KMS-11 (cell line): ENCODE measurements at regions not wholly inside any gene's neighbourhood (a gene's known extent, or its start where the extent isn't known, plus 50 kb on each side); places are given as distances from the start of the nearest gene placed in this dataset.

Experiments used
- H2AFZ ChIP-seq: fragments of 200-600 bp; sonication (generic); 2 replicates; pipeline ENCODE4 v1.6.1; 2016; ENCODE audit warnings: antibody characterized with exemption, mixed run types, low read depth
- H3K27ac ChIP-seq: fragments of 200-600 bp; sonication (generic); 2 replicates; pipeline ENCODE4 v1.6.1; 2016; ENCODE audit warnings: mild to moderate bottlenecking, mixed run types
- H3K27me3 ChIP-seq: fragments of 200-600 bp; sonication (generic); 2 replicates; pipeline ENCODE4 v1.6.1; 2017; ENCODE audit warnings: mild to moderate bottlenecking, low read depth, mixed run types, moderate library complexity; ENCODE audit not compliant: insufficient read depth
- H3K36me3 ChIP-seq: fragments of 200-600 bp; sonication (generic); 2 replicates; pipeline ENCODE4 v1.6.1; 2017; ENCODE audit warnings: mild to moderate bottlenecking, mixed run types; ENCODE audit not compliant: insufficient read depth
- H3K4me1 ChIP-seq: fragments of 200-600 bp; sonication (generic); 2 replicates; pipeline ENCODE4 v1.6.1; 2016; ENCODE audit warnings: mild to moderate bottlenecking, low read depth, mixed run types; ENCODE audit not compliant: poor library complexity, severe bottlenecking
- H3K4me2 ChIP-seq: fragments of 200-600 bp; sonication (generic); 2 replicates; pipeline ENCODE4 v1.7.0; 2016; ENCODE audit warnings: mild to moderate bottlenecking, mixed run types
- H3K4me3 ChIP-seq: fragments of 200-600 bp; sonication (generic); IDR thresholded peaks from 2 replicates; pipeline ENCODE4 v1.6.1; 2017; ENCODE audit warnings: low read depth, low read length, mixed read lengths; ENCODE audit not compliant: insufficient read depth
- H3K79me2 ChIP-seq: fragments of 200-600 bp; sonication (generic); 2 replicates; pipeline ENCODE4 v1.6.1; 2016; ENCODE audit warnings: low read depth, mixed run types; ENCODE audit not compliant: insufficient read depth
- H3K9ac ChIP-seq: fragments of 200-600 bp; sonication (generic); 2 replicates; pipeline ENCODE4 v1.6.1; 2016; ENCODE audit warnings: mild to moderate bottlenecking, mixed run types
- H4K20me1 ChIP-seq: fragments of 200-600 bp; sonication (generic); 2 replicates; pipeline ENCODE4 v1.6.1; 2016; ENCODE audit warnings: mild to moderate bottlenecking, mixed run types; ENCODE audit not compliant: insufficient read depth
- TF ChIP-seq, protein P1 (sequence below): fragments of 200-600 bp; sonication (generic); conservative IDR thresholded peaks from 2 replicates; pipeline ENCODE4 v1.6.1; 2017; ENCODE audit warnings: low read depth, mild to moderate bottlenecking, antibody characterized with exemption, low read length, moderate library complexity, mixed read lengths

DNA sequence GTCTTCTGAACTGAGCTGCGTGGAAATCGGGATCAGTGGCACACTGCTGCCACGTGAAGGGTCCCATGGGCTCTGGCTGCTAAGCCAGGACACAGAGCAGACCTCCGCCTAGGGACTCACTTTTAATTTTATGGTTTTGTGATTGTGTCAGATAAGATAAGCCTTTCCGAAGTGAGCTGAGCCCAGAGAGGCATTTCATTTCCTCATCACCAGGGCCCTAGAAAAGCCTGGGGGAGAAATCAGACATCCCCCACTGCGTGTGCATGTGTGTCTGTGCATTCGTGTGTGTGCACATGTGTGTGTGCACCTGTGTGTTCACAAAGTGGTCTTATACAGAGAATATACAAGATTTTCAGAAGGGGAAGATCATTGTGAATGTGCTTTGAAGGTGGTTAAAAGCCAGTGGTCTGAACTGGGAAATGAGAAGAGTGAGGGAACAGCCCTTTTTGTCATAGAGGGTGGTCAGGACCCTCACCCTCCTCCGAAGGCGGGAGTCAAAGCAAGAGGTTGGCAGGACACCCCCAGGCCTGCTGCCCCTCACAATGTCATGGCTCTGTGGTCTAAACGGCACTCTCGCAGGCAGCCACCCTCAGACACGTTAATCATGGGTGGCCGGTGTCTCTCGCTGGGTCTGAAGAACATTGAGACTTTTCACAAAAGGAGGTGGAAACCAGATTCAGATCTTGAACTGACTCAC, 176.1 kb upstream of the PFKP start:
- Histone ChIP-seq H3K4me1 (no peaks in the 10 kb centered on the region), H2AFZ (no peak overlapping the region), H3K4me3 (no peak overlapping the region), H3K27ac (no peak overlapping the region), H3K4me2 (no peak overlapping the region), H3K9ac (no peak overlapping the region), H3K79me2 (no peaks in the 10 kb centered on the region), H3K27me3 (no peaks in the 10 kb centered on the region), H3K36me3 (no peaks in the 10 kb centered on the region), H4K20me1 (no peaks in the 10 kb centered on the region)
- TF ChIP-seq, protein P1, sequence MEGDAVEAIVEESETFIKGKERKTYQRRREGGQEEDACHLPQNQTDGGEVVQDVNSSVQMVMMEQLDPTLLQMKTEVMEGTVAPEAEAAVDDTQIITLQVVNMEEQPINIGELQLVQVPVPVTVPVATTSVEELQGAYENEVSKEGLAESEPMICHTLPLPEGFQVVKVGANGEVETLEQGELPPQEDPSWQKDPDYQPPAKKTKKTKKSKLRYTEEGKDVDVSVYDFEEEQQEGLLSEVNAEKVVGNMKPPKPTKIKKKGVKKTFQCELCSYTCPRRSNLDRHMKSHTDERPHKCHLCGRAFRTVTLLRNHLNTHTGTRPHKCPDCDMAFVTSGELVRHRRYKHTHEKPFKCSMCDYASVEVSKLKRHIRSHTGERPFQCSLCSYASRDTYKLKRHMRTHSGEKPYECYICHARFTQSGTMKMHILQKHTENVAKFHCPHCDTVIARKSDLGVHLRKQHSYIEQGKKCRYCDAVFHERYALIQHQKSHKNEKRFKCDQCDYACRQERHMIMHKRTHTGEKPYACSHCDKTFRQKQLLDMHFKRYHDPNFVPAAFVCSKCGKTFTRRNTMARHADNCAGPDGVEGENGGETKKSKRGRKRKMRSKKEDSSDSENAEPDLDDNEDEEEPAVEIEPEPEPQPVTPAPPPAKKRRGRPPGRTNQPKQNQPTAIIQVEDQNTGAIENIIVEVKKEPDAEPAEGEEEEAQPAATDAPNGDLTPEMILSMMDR, result no peak

DNA sequence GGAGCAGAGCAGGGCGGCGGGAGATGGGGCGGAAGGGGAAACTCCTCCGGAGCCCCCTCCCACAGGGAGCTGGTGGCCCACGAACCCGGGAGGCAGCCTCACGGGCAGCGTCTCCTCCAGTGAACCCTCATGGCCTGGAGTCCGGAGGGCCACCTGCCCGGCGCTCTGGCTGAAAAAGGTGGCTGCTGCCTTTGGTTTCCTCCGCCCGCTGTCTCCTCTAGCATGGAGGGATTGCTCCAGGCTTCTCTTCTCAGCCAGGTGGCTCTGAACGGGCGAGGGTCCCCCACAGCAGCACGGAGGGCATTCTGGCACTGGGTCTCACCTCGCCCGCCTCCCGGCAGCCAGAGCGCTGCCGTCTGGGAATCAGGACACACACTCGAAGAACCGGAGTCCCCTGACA, 177.3 kb upstream of the PFKP start:
- Histone ChIP-seq H3K9ac (no peak overlapping the region), H3K4me3 (no peak overlapping the region), H3K4me1 (no peaks in the 10 kb centered on the region), H3K27ac (no peak overlapping the region), H2AFZ (no peak overlapping the region), H3K27me3 (no peaks in the 10 kb centered on the region), H4K20me1 (no peaks in the 10 kb centered on the region), H3K79me2 (no peaks in the 10 kb centered on the region), H3K4me2 (no peak overlapping the region), H3K36me3 (no peaks in the 10 kb centered on the region)
- TF ChIP-seq, protein P1, result no peak

DNA sequence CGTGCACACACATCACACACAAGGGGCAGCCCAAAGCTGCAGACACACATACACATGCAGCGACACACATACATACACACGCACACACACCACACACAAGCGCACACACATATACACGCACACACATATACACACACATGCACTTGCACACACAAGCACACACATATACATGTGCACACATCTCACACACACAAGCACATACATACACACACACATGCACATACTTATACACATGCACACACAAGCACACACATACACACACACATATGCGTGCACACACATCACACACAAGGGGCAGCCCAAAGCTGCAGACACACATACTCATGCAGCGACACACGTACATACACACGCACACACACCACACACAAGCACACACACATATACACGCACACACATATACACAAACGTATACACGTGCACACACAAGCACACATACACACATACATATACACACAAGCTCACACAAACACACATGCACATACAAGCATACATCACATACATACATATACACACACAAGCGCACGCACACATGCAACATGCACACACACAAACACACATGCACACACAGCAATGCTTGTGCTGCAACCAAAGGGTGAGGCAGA, 178.8 kb upstream of the PFKP start:
- Histone ChIP-seq H3K27ac (no peak overlapping the region), H3K4me3 (no peak overlapping the region), H3K4me2 (no peak overlapping the region), H3K4me1 (no peaks in the 10 kb centered on the region), H2AFZ (no peak overlapping the region), H3K36me3 (no peaks in the 10 kb centered on the region), H3K79me2 (no peaks in the 10 kb centered on the region), H4K20me1 (no peaks in the 10 kb centered on the region), H3K9ac (no peak overlapping the region), H3K27me3 (no peaks in the 10 kb centered on the region)
- TF ChIP-seq, protein P1, result no peak

DNA sequence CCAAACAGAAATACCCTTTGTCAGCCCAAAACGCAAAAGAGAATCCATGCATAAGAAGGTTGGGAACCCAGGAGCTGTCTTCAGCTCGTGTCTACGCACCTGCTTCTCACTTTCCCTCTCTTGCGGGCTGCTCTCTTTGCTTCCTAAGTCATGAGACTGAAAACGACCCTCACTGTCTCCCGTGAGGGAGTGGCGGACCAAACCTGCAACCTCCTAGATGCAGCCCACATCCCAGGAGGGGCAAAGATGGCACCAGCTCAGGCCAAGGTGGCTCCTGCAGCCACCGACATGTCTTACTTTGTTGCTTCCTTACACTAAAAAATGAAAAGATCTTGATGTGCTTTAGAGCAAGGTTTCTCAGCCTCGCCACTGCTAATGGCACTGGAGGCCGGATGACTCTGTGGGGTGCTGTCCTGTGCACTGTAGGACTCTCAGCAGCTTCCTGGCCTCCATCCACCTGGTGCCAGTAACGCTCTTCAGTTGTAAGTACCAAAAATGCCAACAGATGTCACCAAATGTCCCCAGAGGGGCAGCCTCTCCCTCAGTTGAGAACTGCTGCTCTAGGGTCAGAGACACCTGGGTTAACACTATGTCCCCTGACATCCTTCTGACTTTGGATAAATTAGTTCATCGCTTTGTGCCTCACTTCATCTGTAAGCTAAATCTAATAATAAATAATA, 179.8 kb upstream of the PFKP start:
- Histone ChIP-seq H3K9ac (no peak overlapping the region), H3K4me2 (no peak overlapping the region), H4K20me1 (no peaks in the 10 kb centered on the region), H3K79me2 (no peaks in the 10 kb centered on the region), H3K27me3 (no peaks in the 10 kb centered on the region), H3K27ac (no peak overlapping the region), H3K4me3 (no peak overlapping the region), H2AFZ (no peak overlapping the region), H3K4me1 (no peaks in the 10 kb centered on the region), H3K36me3 (no peaks in the 10 kb centered on the region)
- TF ChIP-seq, protein P1, result no peak
